IMR-90 (cell line): ENCODE measurements at regions not wholly inside any gene's neighbourhood (a gene's known extent, or its start where the extent isn't known, plus 50 kb on each side); places are given as distances from the start of the nearest gene placed in this dataset.
"Not testable (repeated sequence)": the region's sequence is repeated elsewhere in the genome, so short reads cannot be mapped to it uniquely, and the experiment has no call there.

Experiments used
- ATAC-seq: fragments of 200-7000 bp; cut with Tn5 transposase; 2 replicates; pipeline ENCODE4 v1.9.1; 2020; ENCODE audit warnings: low read depth, mild to moderate bottlenecking, moderate library complexity
- BruUV-seq: library from RNA; stranded (reverse); fragments of 400-500 nt; replicated peaks from 2 replicates; lab custom pipeline; 2021; lab: Mats Ljungman, UMichigan
- CTCF ChIA-PET: fragments of 300-600 bp; formaldehyde crosslinking; extraction: SDS; loops from one replicate; lab custom pipeline; 2021; ENCODE audit warnings: antibody characterized with exemption; lab: Yijun Ruan, JAX
- POLR2A ChIA-PET: fragments of 300-600 bp; sonication (Branson Sonifier 250); formaldehyde crosslinking; loops from one replicate; lab custom pipeline; 2022; ENCODE audit warnings: antibody characterized with exemption; ENCODE audit not compliant: unreplicated experiment; lab: Charles Lee
- DNase-seq: peaks from one replicate; pipeline ENCODE4 v3.0.0; 2013
- H2AFZ ChIP-seq: replicated peaks from 2 replicates; pipeline ENCODE3; 2013; ENCODE audit warnings: low read length, mild to moderate bottlenecking; ENCODE audit not compliant: poor library complexity
- H2AK5ac ChIP-seq: 2 replicates; pipeline ENCODE4 v1.6.1; 2013; ENCODE audit warnings: low read depth, low read length, inconsistent platforms
- H2AK9ac ChIP-seq: replicated peaks from 2 replicates; pipeline ENCODE3; 2013; ENCODE audit warnings: mild to moderate bottlenecking, low read depth, low read length, moderate library complexity; ENCODE audit not compliant: poor library complexity
- H2BK120ac ChIP-seq: 2 replicates; pipeline ENCODE4 v1.6.1; 2013; ENCODE audit warnings: low read depth, low read length, inconsistent platforms
- H2BK15ac ChIP-seq: 3 replicates; pipeline ENCODE4 v1.6.1; 2013; ENCODE audit warnings: low read depth, low read length, inconsistent platforms
- H2BK20ac ChIP-seq: 2 replicates; pipeline ENCODE4 v1.6.1; 2013; ENCODE audit warnings: low read depth, mild to moderate bottlenecking, inconsistent platforms, low read length, moderate library complexity
- H2BK5ac ChIP-seq: 2 replicates; pipeline ENCODE4 v1.6.1; 2013; ENCODE audit warnings: mild to moderate bottlenecking, low read depth, low read length, inconsistent platforms; ENCODE audit not compliant: poor library complexity, severe bottlenecking
- H3K14ac ChIP-seq: replicated peaks from 2 replicates; pipeline ENCODE4 v1.6.1; 2013; ENCODE audit warnings: low read depth, low read length, inconsistent platforms
- H3K18ac ChIP-seq: 2 replicates; pipeline ENCODE4 v1.6.1; 2013; ENCODE audit warnings: low read depth, low read length, control low read depth
- H3K23ac ChIP-seq: 2 replicates; pipeline ENCODE4 v1.6.1; 2013; ENCODE audit warnings: low read depth, low read length, inconsistent platforms
- H3K27ac ChIP-seq: 2 replicates; pipeline ENCODE4 v1.5.1; 2013; ENCODE audit warnings: mild to moderate bottlenecking, control low read depth, low read length; ENCODE audit not compliant: insufficient read depth
- H3K27me3 ChIP-seq: 2 replicates; pipeline ENCODE4 v1.6.1; 2013; ENCODE audit warnings: low read length; ENCODE audit not compliant: control insufficient read depth, insufficient read depth
- H3K36me3 ChIP-seq: 2 replicates; pipeline ENCODE4 v1.6.1; 2013; ENCODE audit warnings: low read length, mixed read lengths; ENCODE audit not compliant: control insufficient read depth, insufficient read depth
- H3K4ac ChIP-seq: 2 replicates; pipeline ENCODE4 v1.6.1; 2013; ENCODE audit warnings: low read depth, low read length, inconsistent platforms
- H3K4me1 ChIP-seq: 2 replicates; pipeline ENCODE4 v1.6.1; 2013; ENCODE audit warnings: low read length, mixed read lengths; ENCODE audit not compliant: control insufficient read depth, insufficient read depth
- H3K4me2 ChIP-seq: 2 replicates; pipeline ENCODE4 v1.6.1; 2013; ENCODE audit warnings: low read depth, mild to moderate bottlenecking, control low read depth, low read length, moderate library complexity
- H3K4me3 ChIP-seq: 2 replicates; pipeline ENCODE4 v1.5.1; 2013; ENCODE audit warnings: low read depth, mild to moderate bottlenecking, control low read depth, low read length, moderate library complexity; ENCODE audit not compliant: insufficient read depth
- H3K56ac ChIP-seq: 2 replicates; pipeline ENCODE4 v1.6.1; 2013; ENCODE audit warnings: low read length, inconsistent platforms; ENCODE audit not compliant: insufficient read depth; ENCODE audit errors: extremely low read depth
- H3K79me1 ChIP-seq, 2 experiments: 2 replicates each; pipeline ENCODE4 v1.6.1; 2013; ENCODE audit warnings: low read length in 2 of 2, inconsistent platforms in 1 of 2, low read depth in 1 of 2
- H3K9ac ChIP-seq: 2 replicates; pipeline ENCODE4 v1.6.1; 2013; ENCODE audit warnings: low read depth, low read length, control low read depth
- H3K9me1 ChIP-seq: 2 replicates; pipeline ENCODE4 v1.6.1; 2013; ENCODE audit warnings: low read length, inconsistent platforms; ENCODE audit not compliant: insufficient read depth
- H3K9me3 ChIP-seq: 2 replicates; pipeline ENCODE4 v1.6.1; 2013; ENCODE audit warnings: low read length; ENCODE audit not compliant: control insufficient read depth, insufficient read depth
- H4K20me1 ChIP-seq: 2 replicates; pipeline ENCODE4 v1.6.1; 2013; ENCODE audit warnings: low read length, inconsistent platforms; ENCODE audit not compliant: insufficient read depth
- H4K5ac ChIP-seq: 2 replicates; pipeline ENCODE4 v1.6.1; 2013; ENCODE audit warnings: mild to moderate bottlenecking, low read depth, low read length, control low read depth
- H4K8ac ChIP-seq, 2 experiments: 2 replicates each; pipeline ENCODE4 v1.6.1; 2013; ENCODE audit warnings: low read depth in 2 of 2, low read length in 2 of 2, control low read depth in 1 of 2, inconsistent platforms in 1 of 2
- H4K91ac ChIP-seq: 2 replicates; pipeline ENCODE4 v1.6.1; 2013; ENCODE audit warnings: low read depth, low read length, inconsistent platforms; ENCODE audit not compliant: insufficient read depth
- WGBS, 2 experiments: methylation state at CpG; one replicate each; pipeline versions ENCODE4 v1.1.5 to v1.1.7; 2013; ENCODE audit warnings: missing lambda C conversion rate in 2 of 2; ENCODE audit not compliant: insufficient read length in 1 of 2; ENCODE audit errors: extremely low coverage in 2 of 2; 5-methylcytosine and 5-hydroxymethylcytosine counted together
- dilution Hi-C: fragments of 300-500 bp; cut with HindIII; formaldehyde crosslinking; loops from one replicate; pipeline ENCODE4 v1.14.3; 2018; ENCODE audit warnings: low sequenced_read_pairs; ENCODE audit not compliant: unreplicated experiment
- in situ Hi-C: fragments of 300-500 bp; cut with MboI; formaldehyde crosslinking; loops from 3 replicates; pipeline ENCODE4 v1.14.3; 2019; ENCODE audit warnings: low sequenced_read_pairs, inconsistent platforms, mixed read lengths
- intact Hi-C: fragments of 100-400 bp; cut with micrococcal nuclease; formaldehyde crosslinking; loops from 2 replicates; pipeline ENCODE4 v1.10.0; 2022

- H3K23ac ChIP-seq, H4K8ac ChIP-seq, H4K20me1 ChIP-seq, H3K27ac ChIP-seq, H3K79me1 ChIP-seq, intact Hi-C loops, H3K9ac ChIP-seq, DNase-seq, H2AFZ ChIP-seq, H4K5ac ChIP-seq, H3K4me1 ChIP-seq, H3K9me3 ChIP-seq, BruUV-seq, H2BK120ac ChIP-seq, in situ Hi-C loops, H3K27me3 ChIP-seq, H3K9me1 ChIP-seq, H2AK9ac ChIP-seq, H3K56ac ChIP-seq, H2AK5ac ChIP-seq, dilution Hi-C loops, CTCF ChIA-PET, H3K4ac ChIP-seq, H3K14ac ChIP-seq, H2BK5ac ChIP-seq, H2BK20ac ChIP-seq, H3K4me3 ChIP-seq, H3K36me3 ChIP-seq, H4K91ac ChIP-seq, POLR2A ChIA-PET, H3K4me2 ChIP-seq, H3K18ac ChIP-seq, ATAC-seq, H2BK15ac ChIP-seq: not testable (repeated sequence)
- 88% methylated on average over 4 of the region's 12 CpGs; no CpG with 5 or more reads in 1 of the 2 experiments for WGBS, 2 experiments
Observed at GRCh38 chr9:102153081-102153480, 414.6 kb upstream of the GRIN3A start.
